H7 (cell line): ENCODE measurements at regions not wholly inside any gene's neighbourhood (a gene's known extent, or its start where the extent isn't known, plus 50 kb on each side); places are given as distances from the start of the nearest gene placed in this dataset.

Source experiments
- DNase-seq: peaks from one replicate; pipeline ENCODE4 v3.0.0; 2012
- H3K27me3 ChIP-seq: 2 replicates; pipeline ENCODE4 v1.6.0; 2011; ENCODE audit warnings: mild to moderate bottlenecking, low read length; ENCODE audit not compliant: control insufficient read depth, insufficient read depth
- H3K36me3 ChIP-seq: replicated peaks from 2 replicates; pipeline ENCODE4 v1.5.1; 2011; ENCODE audit warnings: low read length; ENCODE audit not compliant: control insufficient read depth, insufficient read depth
- H3K4me3 ChIP-seq: 2 replicates; pipeline ENCODE4 v1.5.1; 2011; ENCODE audit warnings: low read depth, mild to moderate bottlenecking, control low read depth, low read length, moderate library complexity; ENCODE audit not compliant: insufficient read depth

DNA sequence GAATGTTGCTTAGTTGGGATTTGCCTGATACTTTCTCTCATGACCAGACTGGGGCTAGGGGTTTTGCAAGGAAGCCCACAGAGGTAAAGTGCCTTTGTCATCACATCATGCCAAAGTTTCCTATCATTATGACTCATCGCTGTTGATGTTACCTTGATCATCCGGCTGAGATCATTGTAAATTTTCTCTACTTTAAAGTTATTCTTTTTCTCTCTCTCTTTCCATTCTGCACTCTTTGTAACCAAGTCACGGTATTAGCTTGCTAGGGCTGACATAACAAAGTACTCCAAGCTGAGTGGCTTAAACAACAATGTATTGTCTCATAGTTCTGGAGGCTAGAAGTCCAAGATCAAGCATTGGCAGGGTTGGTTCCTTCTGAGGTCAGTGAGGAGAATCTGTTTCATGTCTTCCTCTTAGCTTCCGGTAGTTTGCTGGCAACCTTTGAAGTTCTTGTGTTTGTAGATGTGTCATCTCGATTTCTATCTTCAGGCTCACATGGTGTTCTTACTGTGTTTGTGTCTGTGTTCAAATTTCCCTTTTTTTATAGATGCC lies 113.0 kb downstream of the DTHD1 start:
- DNase-seq, result no peak
- H3K4me3 ChIP-seq, result no peak overlapping the region
- H3K27me3 ChIP-seq, result no peaks in the 10 kb centered on the region
- no peaks in the 10 kb centered on the region for H3K36me3 ChIP-seq

DNA sequence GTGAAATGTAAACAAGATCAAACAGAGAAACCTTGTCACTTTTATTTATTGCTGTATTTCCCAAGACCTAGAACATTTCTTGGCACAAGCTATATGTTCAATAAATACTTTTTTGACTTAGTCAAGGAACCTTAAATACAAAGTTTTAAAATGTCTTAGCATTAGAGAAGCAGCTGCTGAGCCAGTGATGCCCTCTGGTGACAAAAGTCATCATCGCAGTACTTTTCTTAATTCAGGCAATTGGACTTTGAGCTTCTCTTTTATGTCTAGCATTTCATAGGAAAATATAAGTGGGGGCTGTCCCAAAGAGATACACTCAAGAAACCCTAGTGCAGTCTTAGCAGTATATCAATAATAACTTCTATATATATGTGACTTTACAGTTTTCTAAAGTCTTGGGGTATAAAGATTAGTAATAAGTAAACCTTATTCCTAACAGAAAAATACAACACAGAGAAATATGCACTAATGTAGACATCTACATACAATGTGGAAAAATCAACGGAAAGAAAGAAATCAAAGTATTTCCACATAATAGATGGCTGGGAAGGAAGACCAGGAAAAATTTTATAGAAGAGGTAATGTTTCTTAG lies 118.4 kb downstream of the DTHD1 start:
- H3K4me3 ChIP-seq, result no peak overlapping the region
- H3K27me3 ChIP-seq, result no peaks in the 10 kb centered on the region
- DNase-seq, result no peak
- H3K36me3 ChIP-seq, result no peaks in the 10 kb centered on the region

DNA sequence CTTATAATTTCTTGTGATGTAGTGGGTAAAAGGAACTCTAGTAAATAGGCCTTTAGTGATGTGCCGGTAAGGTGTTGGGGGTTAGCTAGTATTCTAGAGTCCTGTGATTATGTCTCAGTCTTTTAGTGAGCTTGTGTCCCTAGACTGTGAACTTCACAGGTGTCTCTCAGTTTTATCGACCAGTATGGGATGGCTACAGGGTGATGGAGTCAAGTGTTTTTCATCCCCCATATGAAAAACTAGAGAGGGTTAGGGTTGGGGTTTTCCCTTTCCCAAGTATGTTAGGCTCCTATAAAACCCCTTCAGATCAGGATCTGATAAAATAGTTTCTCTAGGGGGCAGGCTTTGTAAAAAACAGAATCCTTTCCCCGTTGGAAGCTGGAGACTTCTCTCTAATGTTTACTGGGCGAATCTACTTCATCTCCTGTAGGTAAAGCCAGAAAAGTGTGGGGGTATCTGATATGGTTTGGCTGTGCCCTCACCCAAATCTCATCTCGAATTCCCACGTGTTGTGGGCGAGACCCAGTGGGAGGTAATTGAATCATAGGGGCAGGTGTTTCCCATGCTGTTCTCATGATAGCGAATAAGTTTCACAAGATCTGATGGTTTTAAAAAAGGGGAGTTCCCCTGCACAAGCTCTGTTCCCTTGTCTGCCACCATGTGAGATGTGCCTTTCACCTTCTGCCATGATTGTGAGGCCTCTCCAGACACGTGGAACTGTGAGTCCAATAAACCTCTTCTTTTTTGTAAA lies 120.8 kb downstream of the DTHD1 start:
- H3K27me3 ChIP-seq, result no peaks in the 10 kb centered on the region
- no peak for DNase-seq
- H3K4me3 ChIP-seq, result no peak overlapping the region
- no peaks in the 10 kb centered on the region for H3K36me3 ChIP-seq

DNA sequence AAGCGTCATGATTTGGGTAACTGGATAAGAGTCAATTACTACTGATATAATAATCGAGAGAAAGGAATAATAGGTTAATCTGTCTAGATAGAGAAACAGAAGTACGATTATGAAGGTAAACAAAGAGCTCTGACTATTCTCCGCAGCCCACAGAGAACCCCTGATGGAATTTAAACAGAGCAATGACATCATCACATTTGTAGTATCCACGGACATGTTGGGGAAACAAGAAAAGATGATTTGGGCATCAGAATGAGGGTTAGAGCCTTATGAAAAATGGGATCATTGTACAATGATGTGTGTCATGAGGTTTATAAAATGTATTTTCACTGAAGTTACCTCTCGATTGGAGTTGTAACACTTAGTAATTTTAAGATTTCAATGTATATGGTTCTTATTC lies 129.9 kb downstream of the DTHD1 start:
- Histone ChIP-seq H3K4me3 (no peak overlapping the region), H3K36me3 (no peaks in the 10 kb centered on the region), H3K27me3 (no peaks in the 10 kb centered on the region)
- no peak for DNase-seq

DNA sequence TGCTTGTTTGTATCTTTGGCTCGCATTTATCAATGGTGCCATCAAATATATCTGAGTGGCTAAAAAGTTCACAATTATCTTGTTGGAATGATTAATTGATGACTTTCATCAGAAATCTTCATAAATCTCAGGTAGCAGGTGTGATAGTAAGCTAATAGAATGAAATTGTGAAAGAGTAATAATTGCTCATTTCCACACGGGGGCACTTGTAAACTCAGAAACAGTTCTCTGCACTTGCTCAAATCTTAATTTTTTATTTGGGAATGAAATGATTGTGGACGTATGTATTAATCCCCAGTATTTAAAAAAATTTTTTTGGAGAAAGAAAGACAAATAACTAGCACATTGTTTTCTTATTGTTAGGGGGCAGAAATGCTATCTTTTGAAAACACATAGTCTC lies 132.8 kb downstream of the DTHD1 start:
- Histone ChIP-seq H3K4me3 (no peak overlapping the region), H3K27me3 (no peaks in the 10 kb centered on the region), H3K36me3 (no peaks in the 10 kb centered on the region)
- DNase-seq, result no peak

DNA sequence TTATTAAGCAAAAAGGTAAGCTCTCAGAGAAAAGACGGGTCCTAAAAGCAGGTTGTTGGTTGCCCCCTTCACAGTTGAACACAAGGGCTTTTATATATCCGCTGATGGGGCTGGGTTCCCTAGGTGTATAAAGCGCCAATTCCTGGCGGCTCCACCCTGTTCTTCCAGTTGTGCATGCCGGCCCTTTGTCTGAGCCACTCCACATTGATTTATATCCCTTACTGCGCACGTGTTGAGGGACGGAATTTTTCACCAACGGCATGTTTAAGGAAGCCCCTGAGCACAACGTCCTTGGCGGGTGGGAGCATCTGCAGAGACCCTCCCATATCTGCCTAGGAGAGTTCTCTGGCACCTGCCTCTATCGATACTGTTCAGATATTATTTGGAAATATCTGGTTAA lies 135.7 kb downstream of the DTHD1 start:
- no peak overlapping the region for H3K4me3 ChIP-seq
- no peak for DNase-seq
- H3K27me3 ChIP-seq, result no peaks in the 10 kb centered on the region
- H3K36me3 ChIP-seq, result no peaks in the 10 kb centered on the region

DNA sequence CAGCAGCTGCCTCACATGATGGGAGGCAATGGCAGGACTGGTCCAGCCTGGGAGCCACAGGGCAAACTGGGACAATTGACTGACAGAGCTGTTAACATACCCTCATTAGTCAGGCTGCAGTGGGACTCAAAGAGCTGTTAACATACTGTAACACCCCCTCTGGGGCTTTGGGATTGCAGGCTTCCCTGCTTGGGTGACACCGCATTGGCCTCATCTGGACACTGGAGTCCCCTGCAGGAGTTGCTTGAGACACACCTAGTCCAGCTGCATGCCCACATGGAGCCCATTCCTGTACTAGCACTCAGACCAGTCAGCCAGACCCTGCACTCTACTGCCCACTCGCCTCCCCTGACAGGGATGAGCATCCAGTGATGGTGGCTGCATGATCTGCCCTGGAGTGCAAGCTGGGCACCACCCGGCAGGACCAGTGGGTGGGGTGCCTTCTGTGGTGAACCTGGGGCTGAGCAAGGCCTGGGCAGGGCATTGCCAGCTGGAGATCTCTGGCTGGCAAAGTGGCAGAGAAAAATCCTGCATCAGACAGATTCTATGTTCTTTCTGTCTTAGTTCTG lies 138.8 kb downstream of the DTHD1 start:
- DNase-seq, result no peak

DNA sequence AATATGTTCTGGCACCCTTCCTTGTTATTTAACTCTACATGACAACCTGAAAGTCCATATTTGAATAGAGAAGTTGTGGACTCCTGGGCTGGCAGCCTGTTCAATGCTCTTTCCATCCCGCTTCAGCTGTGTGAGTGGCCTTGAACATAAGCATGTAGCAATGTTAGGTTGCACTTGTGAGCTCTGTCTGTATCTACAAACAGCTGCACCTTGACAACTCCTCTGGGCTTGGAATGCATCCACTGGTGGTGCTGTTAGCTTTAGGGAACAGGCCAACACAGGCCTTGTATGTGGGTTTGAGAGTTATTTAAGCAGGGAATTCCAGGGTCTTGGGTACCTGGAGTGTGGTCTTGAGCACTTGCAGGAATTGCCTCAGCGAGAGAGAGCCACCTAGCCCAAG lies 141.2 kb downstream of the DTHD1 start:
- no peaks in the 10 kb centered on the region for H3K36me3 ChIP-seq
- no peak overlapping the region for H3K4me3 ChIP-seq
- no peaks in the 10 kb centered on the region for H3K27me3 ChIP-seq
- DNase-seq, result no peak

More for the DNA sequence above, 138.8 kb downstream of the DTHD1 start:
- no peaks in the 10 kb centered on the region for H3K36me3 ChIP-seq
- no peak overlapping the region for H3K4me3 ChIP-seq
- no peaks in the 10 kb centered on the region for H3K27me3 ChIP-seq

DNA sequence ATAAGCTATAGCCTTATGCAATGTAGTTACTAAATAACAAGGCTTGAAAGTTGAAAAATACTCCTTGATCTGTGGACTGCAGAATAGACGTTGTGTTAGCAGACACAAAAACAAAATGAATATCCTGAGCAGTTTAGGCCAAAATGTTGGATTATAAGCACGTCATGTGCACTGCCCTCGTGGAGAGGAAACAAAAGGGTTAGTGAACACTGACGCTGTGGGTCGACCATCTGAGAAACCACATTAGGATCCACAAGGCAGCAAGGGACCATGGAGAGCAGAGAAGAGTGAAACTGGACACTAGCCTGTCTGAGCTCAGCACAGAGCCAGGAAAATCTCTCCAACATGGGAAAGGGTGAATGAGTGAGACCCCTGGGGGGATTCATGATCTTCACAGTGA lies 145.3 kb downstream of the DTHD1 start:
- Histone ChIP-seq H3K36me3 (no peaks in the 10 kb centered on the region), H3K4me3 (no peak overlapping the region), H3K27me3 (no peaks in the 10 kb centered on the region)
- no peak for DNase-seq

DNA sequence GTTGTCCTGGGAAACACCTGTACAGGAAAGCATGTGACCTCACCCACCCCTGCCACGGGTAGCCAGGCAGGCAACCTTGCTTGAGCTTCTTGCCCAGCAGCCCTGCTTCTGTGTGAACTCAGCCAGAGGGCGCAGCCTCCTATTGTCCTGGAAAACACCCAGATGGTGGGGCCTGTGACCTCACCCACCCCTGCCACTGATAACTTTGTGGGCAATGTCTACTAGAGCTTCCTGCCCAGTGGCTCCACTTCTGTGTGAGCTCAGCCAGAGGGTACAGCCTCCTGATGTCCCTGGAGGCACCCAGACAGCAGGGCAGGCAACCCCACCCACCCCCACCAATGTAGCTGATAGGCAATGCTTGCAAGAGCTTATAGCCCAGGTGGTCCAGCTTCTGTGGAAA lies 146.3 kb downstream of the DTHD1 start:
- Histone ChIP-seq H3K36me3 (no peaks in the 10 kb centered on the region), H3K4me3 (no peak overlapping the region), H3K27me3 (no peaks in the 10 kb centered on the region)
- DNase-seq, result no peak

DNA sequence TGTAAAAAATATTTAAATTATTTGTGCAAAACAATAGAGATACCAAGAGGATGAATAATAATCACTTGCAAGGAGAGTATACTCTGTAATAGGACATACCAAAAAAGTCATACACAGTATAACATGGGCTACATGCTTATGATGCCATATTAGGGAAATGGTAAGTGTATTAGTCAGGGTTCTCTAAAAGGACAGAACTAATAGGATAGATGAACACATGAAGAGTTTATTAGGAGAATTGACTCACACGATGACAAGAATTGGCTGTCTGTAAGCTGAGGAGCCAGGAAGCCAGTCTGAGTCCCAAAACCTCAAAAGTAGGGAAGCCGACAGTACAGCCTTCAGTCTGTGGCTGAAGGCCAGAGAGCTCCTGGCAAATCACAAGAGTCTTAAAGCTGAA lies 151.2 kb downstream of the DTHD1 start:
- no peak overlapping the region for H3K4me3 ChIP-seq
- H3K27me3 ChIP-seq, result no peaks in the 10 kb centered on the region
- DNase-seq, result no peak
- no peaks in the 10 kb centered on the region for H3K36me3 ChIP-seq

DNA sequence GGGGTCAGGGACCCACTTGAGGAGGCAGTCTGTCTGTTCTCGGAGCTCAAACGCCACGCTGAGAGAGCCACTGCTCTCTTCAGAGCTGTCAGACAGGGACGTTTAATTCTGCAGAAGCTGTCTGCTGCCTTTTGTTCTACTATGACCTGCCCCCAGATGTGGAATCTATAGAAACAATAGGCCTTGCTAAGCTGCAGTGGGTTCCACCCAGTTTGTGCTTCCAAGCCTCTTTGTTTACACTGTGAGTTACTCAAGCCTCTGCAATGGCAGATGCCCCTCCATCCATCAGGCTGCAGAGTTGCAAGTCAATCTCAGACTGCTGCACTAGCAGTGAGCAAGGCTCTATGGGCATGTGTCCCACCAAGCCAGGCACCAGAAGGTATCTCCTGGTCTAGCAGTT lies 158.1 kb downstream of the DTHD1 start:
- H3K4me3 ChIP-seq, result no peak overlapping the region
- H3K27me3 ChIP-seq, result no peaks in the 10 kb centered on the region
- DNase-seq, result no peak
- H3K36me3 ChIP-seq, result no peaks in the 10 kb centered on the region

DNA sequence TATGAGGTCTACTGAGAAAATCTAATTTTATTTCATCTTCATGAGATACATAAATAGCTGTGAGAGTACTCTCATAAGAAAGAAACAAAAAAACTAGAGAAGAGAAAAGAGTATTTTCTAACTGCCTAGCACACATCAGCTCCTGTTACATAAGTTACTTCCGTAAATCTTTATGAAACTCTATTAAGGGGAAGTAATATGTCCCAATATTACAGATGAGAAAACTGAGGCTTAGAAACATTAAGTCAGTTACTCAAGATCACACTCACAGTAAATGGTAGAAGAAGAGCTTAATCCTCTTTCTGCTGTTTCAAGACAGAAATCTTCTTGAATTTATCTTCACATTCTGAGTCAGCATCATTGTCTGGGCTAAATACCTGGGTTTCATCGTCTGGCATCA lies 164.1 kb downstream of the DTHD1 start:
- H3K4me3 ChIP-seq, result no peak overlapping the region
- H3K36me3 ChIP-seq, result no peaks in the 10 kb centered on the region
- no peaks in the 10 kb centered on the region for H3K27me3 ChIP-seq
- DNase-seq, result no peak

DNA sequence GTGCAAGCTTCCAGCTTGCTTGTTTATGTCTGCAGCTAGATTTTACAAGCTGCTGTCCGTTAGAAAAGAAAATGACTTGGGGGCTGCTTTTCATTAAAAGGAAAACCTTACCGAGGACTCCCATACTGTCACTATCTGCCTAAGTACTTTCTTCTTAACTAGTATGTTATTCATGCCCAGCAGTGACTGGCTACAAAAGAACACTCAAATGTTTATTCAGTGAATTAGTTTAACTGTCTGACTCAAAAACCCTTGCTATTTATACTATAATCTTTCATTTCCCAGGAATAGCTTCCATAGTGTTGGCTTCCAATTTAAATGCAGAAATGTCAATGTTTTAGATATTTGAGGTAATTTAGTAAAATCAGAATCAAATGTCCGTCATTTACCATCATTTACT lies 164.9 kb downstream of the DTHD1 start:
- DNase-seq, result no peak
- H3K36me3 ChIP-seq, result no peaks in the 10 kb centered on the region
- no peak overlapping the region for H3K4me3 ChIP-seq
- no peaks in the 10 kb centered on the region for H3K27me3 ChIP-seq

DNA sequence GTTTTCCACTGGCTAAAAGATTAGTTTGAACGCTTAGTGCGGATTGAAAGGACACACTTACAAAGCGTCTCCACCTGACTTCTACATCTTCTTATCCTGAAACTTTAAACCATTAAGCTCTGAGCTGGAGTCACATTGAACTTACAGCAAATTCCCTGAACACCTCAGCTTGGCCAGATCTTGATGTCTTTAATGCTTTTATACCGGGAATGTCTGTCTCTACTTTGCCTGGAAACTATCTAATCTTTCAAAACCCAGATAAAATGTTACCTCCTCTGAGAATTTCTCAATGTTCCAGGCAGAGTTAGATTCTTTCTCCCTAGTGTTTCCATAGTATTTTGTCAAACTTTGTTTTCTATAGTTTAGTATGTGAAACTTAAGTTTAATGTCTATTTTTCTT lies 179.9 kb downstream of the DTHD1 start:
- no peaks in the 10 kb centered on the region for H3K36me3 ChIP-seq
- H3K4me3 ChIP-seq, result no peak overlapping the region
- DNase-seq, result no peak
- no peaks in the 10 kb centered on the region for H3K27me3 ChIP-seq
